H1 (cell line): ENCODE measurements at regions not wholly inside any gene's neighbourhood (a gene's known extent, or its start where the extent isn't known, plus 50 kb on each side); places are given as distances from the start of the nearest gene placed in this dataset.

Source experiments
- CTCF ChIA-PET: fragments of 300-600 bp; sonication (Branson Sonifier 250); formaldehyde crosslinking; loops from one replicate; lab custom pipeline; 2021; ENCODE audit not compliant: partially characterized antibody; lab: Charles Lee
- POLR2A ChIA-PET: fragments of 300-600 bp; sonication (Branson Sonifier 250); formaldehyde crosslinking; loops from one replicate; lab custom pipeline; 2021; ENCODE audit warnings: inconsistent platforms; ENCODE audit not compliant: partially characterized antibody; lab: Charles Lee
- DNase-seq, 2 experiments: peaks; one replicate each; pipeline versions ENCODE4 v3.0.0 to v3.0.0-alpha.2; 2010 to 2022; ENCODE audit warnings: low spot score in 2 of 2, low read depth in 1 of 2, mixed read lengths in 1 of 2
- FAIRE-seq: peaks from 2 replicates; lab custom pipeline; 2011; peaks lifted over from hg19 to GRCh38; lab: Jason Lieb, UNC
- H2AFZ ChIP-seq: 2 replicates; pipeline ENCODE4 v1.8.1; 2012; ENCODE audit warnings: low read length, inconsistent platforms
- H2AK5ac ChIP-seq: 2 replicates; pipeline ENCODE4 v1.6.1; 2013; ENCODE audit warnings: low read depth, low read length
- H2BK120ac ChIP-seq: replicated peaks from 2 replicates; pipeline ENCODE3; 2013; ENCODE audit warnings: low read depth, low read length, inconsistent platforms
- H2BK12ac ChIP-seq: 2 replicates; pipeline ENCODE4 v1.6.1; 2013; ENCODE audit warnings: low read depth, low read length
- H2BK15ac ChIP-seq: 2 replicates; pipeline ENCODE4 v1.6.1; 2013; ENCODE audit warnings: low read length
- H2BK20ac ChIP-seq: 2 replicates; pipeline ENCODE4 v1.6.1; 2013; ENCODE audit warnings: low read length
- H2BK5ac ChIP-seq: 2 replicates; pipeline ENCODE4 v1.6.1; 2013; ENCODE audit warnings: low read depth, low read length
- H3K14ac ChIP-seq: 2 replicates; pipeline ENCODE4 v1.6.1; 2013; ENCODE audit warnings: inconsistent platforms; ENCODE audit not compliant: insufficient read length
- H3K18ac ChIP-seq: 2 replicates; pipeline ENCODE4 v1.6.1; 2013; ENCODE audit warnings: low read length; ENCODE audit errors: extremely low read depth
- H3K23ac ChIP-seq: 2 replicates; pipeline ENCODE4 v1.6.1; 2013; ENCODE audit warnings: inconsistent platforms; ENCODE audit not compliant: insufficient read length
- H3K23me2 ChIP-seq: 2 replicates; pipeline ENCODE4 v1.6.1; 2013; ENCODE audit warnings: low read depth, low read length
- H3K27ac ChIP-seq: 2 replicates; pipeline ENCODE4 v1.6.1; 2011; ENCODE audit warnings: low read depth, low read length, inconsistent platforms
- H3K27me3 ChIP-seq, 4 experiments: replicated peaks in 1 of 4; 1 replicate in 1 of 4; 2 replicates in 3 of 4; pipeline versions ENCODE4 v1.6.1 to v1.8.1; 2011 to 2013; ENCODE audit warnings: low read length in 3 of 4, mild to moderate bottlenecking in 3 of 4, inconsistent platforms in 2 of 4, mixed read lengths in 2 of 4, moderate library complexity in 1 of 4; ENCODE audit not compliant: control insufficient read depth in 3 of 4, insufficient read depth in 3 of 4; ENCODE audit errors: extremely low read depth in 1 of 4
- H3K36me3 ChIP-seq, 4 experiments: 2 replicates each; pipeline versions ENCODE4 v1.6.1 to v1.8.1; 2011 to 2013; ENCODE audit warnings: mild to moderate bottlenecking in 4 of 4, low read length in 3 of 4, moderate library complexity in 2 of 4, control low read depth in 1 of 4, inconsistent platforms in 1 of 4; ENCODE audit not compliant: insufficient read depth in 4 of 4, control insufficient read depth in 2 of 4
- H3K4ac ChIP-seq: replicated peaks from 2 replicates; pipeline ENCODE3; 2013; ENCODE audit warnings: low read length, low read depth, mixed read lengths, inconsistent platforms; ENCODE audit not compliant: insufficient read length
- H3K4me1 ChIP-seq, 4 experiments: replicated peaks in 1 of 4; 1 replicate in 1 of 4; 2 replicates in 3 of 4; pipeline versions ENCODE4 v1.6.1 to v1.8.1; 2011 to 2013; ENCODE audit warnings: low read length in 3 of 4, inconsistent platforms in 2 of 4, mixed read lengths in 1 of 4; ENCODE audit not compliant: insufficient read depth in 4 of 4, control insufficient read depth in 3 of 4
- H3K4me2 ChIP-seq, 2 experiments: 2 replicates each; pipeline versions ENCODE4 v1.6.1 to v1.8.1; 2011 to 2013; ENCODE audit warnings: low read depth in 2 of 2, low read length in 2 of 2, control low read depth in 1 of 2, inconsistent platforms in 1 of 2, mild to moderate bottlenecking in 1 of 2; ENCODE audit not compliant: insufficient read depth in 1 of 2
- H3K4me3 ChIP-seq, 4 experiments: fragments of 200-600, 300-600 bp in 1 of 4; sonication (generic), shearing (Covaris generic), sonication (Bioruptor Twin) in 1 of 4; 2 replicates each; pipeline versions ENCODE4 v1.5.1 to v1.8.1; 2011 to 2016; ENCODE audit warnings: low read length in 4 of 4, low read depth in 3 of 4, control low read depth in 2 of 4, inconsistent platforms in 2 of 4, mild to moderate bottlenecking in 2 of 4, mixed read lengths in 1 of 4, moderate library complexity in 1 of 4; ENCODE audit not compliant: insufficient read depth in 2 of 4; ENCODE audit errors: extremely low read depth in 1 of 4
- H3K56ac ChIP-seq: replicated peaks from 2 replicates; pipeline ENCODE3; 2013; ENCODE audit warnings: low read depth, mild to moderate bottlenecking, mixed read lengths, low read length, inconsistent platforms; ENCODE audit not compliant: insufficient read length
- H3K79me1 ChIP-seq: 2 replicates; pipeline ENCODE4 v1.6.1; 2013; ENCODE audit warnings: low read depth, low read length, control low read depth
- H3K79me2 ChIP-seq, 2 experiments: 2 replicates each; pipeline versions ENCODE4 v1.6.1 to v1.8.1; 2012 to 2013; ENCODE audit warnings: low read length in 2 of 2, mild to moderate bottlenecking in 2 of 2, inconsistent platforms in 1 of 2; ENCODE audit not compliant: insufficient read depth in 2 of 2, control insufficient read depth in 1 of 2
- H3K9ac ChIP-seq, 4 experiments: replicated peaks in 1 of 4; 1 replicate in 1 of 4; 2 replicates in 3 of 4; pipeline versions ENCODE4 v1.6.1 to v1.8.1; 2011 to 2013; ENCODE audit warnings: low read depth in 3 of 4, low read length in 3 of 4, control low read depth in 2 of 4, mild to moderate bottlenecking in 2 of 4, moderate library complexity in 2 of 4, inconsistent platforms in 1 of 4; ENCODE audit errors: extremely low read depth in 1 of 4
- H3K9me3 ChIP-seq, 2 experiments: 2 replicates each; pipeline versions ENCODE4 v1.6.1 to v1.8.1; 2012 to 2013; ENCODE audit warnings: mild to moderate bottlenecking in 2 of 2, moderate library complexity in 2 of 2, control low read depth in 1 of 2, inconsistent platforms in 1 of 2, low read depth in 1 of 2, low read length in 1 of 2, mixed read lengths in 1 of 2; ENCODE audit not compliant: insufficient read depth in 2 of 2
- H4K20me1 ChIP-seq, 2 experiments: replicated peaks in 1 of 2; 2 replicates each; pipeline versions ENCODE3 to v1.8.1; 2011 to 2013; ENCODE audit warnings: inconsistent platforms in 2 of 2, low read length in 2 of 2, mild to moderate bottlenecking in 1 of 2; ENCODE audit not compliant: insufficient read depth in 2 of 2, control insufficient read depth in 1 of 2
- H4K5ac ChIP-seq: 2 replicates; pipeline ENCODE4 v1.6.1; 2013; ENCODE audit warnings: low read length, low read depth, mixed read lengths, inconsistent platforms; ENCODE audit not compliant: insufficient read length
- H4K8ac ChIP-seq: 2 replicates; pipeline ENCODE4 v1.8.0; 2013; ENCODE audit warnings: mild to moderate bottlenecking, moderate library complexity, low read length, inconsistent platforms; ENCODE audit not compliant: insufficient read depth; ENCODE audit errors: extremely low read depth
- H4K91ac ChIP-seq: replicated peaks from 2 replicates; pipeline ENCODE3; 2013; ENCODE audit warnings: low read length, mixed read lengths, inconsistent platforms; ENCODE audit not compliant: insufficient read length
- CHD2 ChIP-seq: IDR thresholded peaks from 2 replicates; pipeline ENCODE4 v1.6.1; 2012; ENCODE audit warnings: low read length, improper control_type of control experiment
- CTBP2 ChIP-seq: IDR thresholded peaks from 2 replicates; pipeline ENCODE4 v1.7.0; 2011; ENCODE audit warnings: borderline replicate concordance, mild to moderate bottlenecking, moderate library complexity, mixed read lengths, low read length; ENCODE audit not compliant: insufficient read depth, insufficient read length
- FOSL1 ChIP-seq: IDR thresholded peaks from 2 replicates; pipeline ENCODE4 v1.6.1; 2011; ENCODE audit warnings: mild to moderate bottlenecking, low read depth, low read length, moderate library complexity; ENCODE audit not compliant: insufficient read depth
- JUN ChIP-seq: IDR thresholded peaks from 2 replicates; pipeline ENCODE4 v1.6.1; 2011; ENCODE audit warnings: low read depth, mild to moderate bottlenecking, improper control_type of control experiment, low read length
- PHF8 ChIP-seq: fragments of 200-600 bp; sonication (generic); conservative IDR thresholded peaks from 2 replicates; pipeline ENCODE4 v1.7.1; 2012; ENCODE audit warnings: low read depth, mild to moderate bottlenecking, inconsistent platforms, low read length, moderate library complexity
- RAD21 ChIP-seq, 2 experiments: IDR thresholded peaks in 1 of 2; conservative IDR thresholded peaks in 1 of 2; 2 replicates each; pipeline ENCODE4 v1.6.1; 2011; ENCODE audit warnings: low read depth in 2 of 2, low read length in 2 of 2, improper control_type of control experiment in 1 of 2, inconsistent platforms in 1 of 2, mild to moderate bottlenecking in 1 of 2, moderate library complexity in 1 of 2
- RBBP5 ChIP-seq: IDR thresholded peaks from 2 replicates; pipeline ENCODE4 v1.7.1; 2012; ENCODE audit warnings: low read depth, mild to moderate bottlenecking, inconsistent platforms, low read length, moderate library complexity, borderline replicate concordance
- SUZ12 ChIP-seq: fragments of 200-600 bp; sonication (generic); IDR thresholded peaks from 2 replicates; pipeline ENCODE4 v1.6.1; 2012; ENCODE audit warnings: mild to moderate bottlenecking, inconsistent platforms, low read length, moderate library complexity, mixed read lengths
- TEAD4 ChIP-seq: IDR thresholded peaks from 2 replicates; pipeline ENCODE4 v1.6.1; 2012; ENCODE audit warnings: low read depth, low read length, inconsistent platforms, mixed read lengths
- WGBS, 2 experiments: shearing (Covaris generic) in 1 of 2; methylation state at CpG; one replicate each; pipeline versions ENCODE4 v1.1.6 to v1.1.7; 2013 to 2015; ENCODE audit warnings: low lambda C conversion rate in 2 of 2, mixed read lengths in 2 of 2, inconsistent platforms in 1 of 2, low coverage in 1 of 2, missing lambda C conversion rate in 1 of 2; ENCODE audit not compliant: insufficient replicate concordance in 2 of 2, insufficient coverage in 1 of 2, insufficient read length in 1 of 2; ENCODE audit errors: extremely low coverage in 1 of 2, missing lambda C conversion rate in 1 of 2; 5-methylcytosine and 5-hydroxymethylcytosine counted together

DNA sequence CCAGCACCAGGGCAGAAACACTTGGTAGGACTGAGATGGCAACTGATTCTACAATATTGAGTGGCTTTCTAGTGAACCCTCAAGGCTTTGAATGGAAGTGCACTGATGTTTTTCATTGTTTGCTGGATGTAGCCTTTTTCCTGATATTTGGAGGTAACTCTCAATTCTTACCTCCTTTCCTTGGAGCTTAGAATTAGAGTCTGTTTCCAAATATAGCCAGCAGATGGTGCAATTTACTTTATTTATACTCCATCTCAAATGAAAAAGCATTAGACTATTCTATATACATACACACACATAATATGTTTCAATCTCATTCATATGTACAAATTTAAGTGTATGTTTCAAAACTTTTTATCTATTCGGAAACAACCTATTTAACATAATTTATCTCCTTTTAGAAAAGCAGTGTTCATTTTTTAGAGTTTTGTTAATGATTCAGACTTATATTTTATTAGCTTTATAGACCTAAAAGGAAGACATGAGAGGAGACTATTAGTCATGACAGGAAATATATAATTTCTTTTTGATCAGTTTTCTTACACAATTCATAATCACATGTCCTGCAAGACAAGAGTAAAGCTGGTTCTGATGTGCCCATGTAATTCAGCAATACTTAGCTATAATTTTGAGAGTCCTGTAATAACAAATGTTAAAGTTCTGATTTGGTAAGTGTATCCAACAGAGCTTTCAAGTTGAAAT is 124.8 kb downstream of the NUP35 start:
- H3K14ac ChIP-seq, result no peak overlapping the region
- no peak overlapping the region for H4K8ac ChIP-seq
- no peak overlapping the region for H3K4me3 ChIP-seq
- H2BK120ac ChIP-seq, result no peak overlapping the region
- no peak overlapping the region for H3K4me2 ChIP-seq
- no peak overlapping the region for H2BK15ac ChIP-seq
- no peak overlapping the region for H4K5ac ChIP-seq
- peaks cover 0 to 2% (median 0%) of the 10 kb centered on the region in 4 experiments; a peak in 1 of 7 replicates for H3K4me1 ChIP-seq
- no peak overlapping the region for H2BK12ac ChIP-seq
- no peaks in the 10 kb centered on the region for H4K20me1 ChIP-seq
- no peak overlapping the region for H3K9ac ChIP-seq
- no peaks in the 10 kb centered on the region for H3K9me3 ChIP-seq
- no peaks in the 10 kb centered on the region for H3K36me3 ChIP-seq
- H3K4ac ChIP-seq, result no peak overlapping the region
- no peak overlapping the region for H2AFZ ChIP-seq
- CTCF ChIA-PET, result interaction anchor here (0.6 to 3.3 kb wide), 27 partner anchors 9 to 1122 kb away, joined by 3 to 30 read pairs (median 3); no protein-coding TSS in a partner anchor
- DNase-seq (no peak), FAIRE-seq (peak; percentile 50)
- H4K91ac ChIP-seq, result no peak overlapping the region
- no peaks in the 10 kb centered on the region for H3K79me1 ChIP-seq
- no peak overlapping the region for H2BK5ac ChIP-seq
- no peak overlapping the region for H3K18ac ChIP-seq
- H3K56ac ChIP-seq, result no peak overlapping the region
- no peak overlapping the region for H2BK20ac ChIP-seq
- H2AK5ac ChIP-seq, result no peak overlapping the region
- 19% methylated on average over 1 of the region's 1 CpG; no CpG with 5 or more reads in 1 of the 2 experiments for WGBS, 2 experiments
- no peaks in the 10 kb centered on the region for H3K27me3 ChIP-seq
- H3K23ac ChIP-seq, result no peak overlapping the region
- POLR2A ChIA-PET, result interaction anchor here (1.2 kb wide), 1 partner anchor 124 kb away, joined by 3 read pairs; no protein-coding TSS in a partner anchor
- H3K79me2 ChIP-seq, result no peaks in the 10 kb centered on the region
- no peak overlapping the region for H3K27ac ChIP-seq
- H3K23me2 ChIP-seq, result no peaks in the 10 kb centered on the region
- TF ChIP-seq SUZ12, result no peak
- no peak for TF ChIP-seq FOSL1
- TF ChIP-seq CTBP2, result no peak
- no peak for TF ChIP-seq RBBP5
- TF ChIP-seq JUN, result no peak
- TF ChIP-seq CHD2, result no peak
- TF ChIP-seq RAD21 (IDR thresholded peaks at IDR 0.05 in 1 of 2, conservative IDR thresholded peaks at IDR 0.05 in 1 of 2; ENCODE audit: low read depth in 2 of 2, low read length in 2 of 2), result peak; percentile 59 to 67
- TF ChIP-seq PHF8, result no peak
- TF ChIP-seq TEAD4, result no peak
